Thyroid gland (tissue), 4 donors: ENCODE measurements at regions not wholly inside any gene's neighbourhood (a gene's known extent, or its start where the extent isn't known, plus 50 kb on each side); places are given as distances from the start of the nearest gene placed in this dataset.

Experiments
- POLR2A ChIP-seq, 2 donors: fragments of 450-650 bp; IDR thresholded peaks; one replicate each; pipeline ENCODE4 v1.6.1; 2017; ENCODE audit warnings: antibody characterized with exemption in 2 of 2, mild to moderate bottlenecking in 2 of 2, moderate library complexity in 1 of 2
- TF ChIP-seq, protein P1 (sequence below), 6 experiments: fragments of 200-600 bp in 3 of 6; fragments of 450-650 bp in 3 of 6; sonication (generic) in 3 of 6; IDR thresholded peaks; one replicate each; pipeline ENCODE4 v1.5.1; 2016 to 2019; ENCODE audit warnings: antibody characterized with exemption in 6 of 6, mild to moderate bottlenecking in 2 of 6, inconsistent platforms in 1 of 6, moderate library complexity in 1 of 6

DNA sequence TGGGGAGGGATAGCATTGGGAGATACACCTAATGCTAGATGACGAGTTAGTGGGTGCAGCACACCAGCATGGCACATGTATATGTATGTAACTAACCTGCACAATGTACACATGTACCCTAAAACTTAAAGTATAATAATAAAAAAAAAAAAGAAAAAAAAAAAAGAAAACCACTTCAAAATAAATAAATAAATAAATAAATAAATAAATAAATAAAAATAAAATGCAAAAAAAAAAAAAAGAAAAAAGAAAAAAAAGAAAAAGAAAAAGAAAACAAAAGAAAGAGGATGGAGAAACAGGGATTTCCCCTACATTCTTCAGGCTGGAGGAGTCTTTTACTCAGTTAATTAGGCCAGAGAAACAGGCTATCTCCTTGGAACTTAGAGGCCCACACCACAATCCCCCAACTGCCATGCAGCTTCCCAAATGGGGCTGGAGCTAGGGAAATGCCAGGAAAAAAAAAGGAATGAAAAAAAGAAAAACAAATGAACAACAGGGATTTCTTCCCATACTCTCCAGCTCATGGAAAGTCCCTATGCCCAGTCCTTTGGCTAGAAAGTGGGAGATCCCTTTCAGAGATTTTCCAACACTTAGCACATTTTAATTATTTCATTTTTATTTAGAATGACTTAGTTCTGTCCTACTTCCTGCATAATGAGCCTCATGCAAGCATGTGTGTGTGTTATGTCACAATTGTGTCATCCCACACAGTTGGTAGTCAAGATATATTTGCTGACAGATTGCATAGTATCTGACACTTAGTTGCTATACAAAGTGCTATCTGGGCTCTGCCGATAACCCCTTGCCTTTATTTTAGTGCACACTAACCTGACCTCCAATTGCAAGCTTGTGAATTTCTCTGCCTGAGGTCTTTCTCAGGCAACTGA, 486.4 kb downstream of the PLPP3 start:
- TF ChIP-seq, protein P1, sequence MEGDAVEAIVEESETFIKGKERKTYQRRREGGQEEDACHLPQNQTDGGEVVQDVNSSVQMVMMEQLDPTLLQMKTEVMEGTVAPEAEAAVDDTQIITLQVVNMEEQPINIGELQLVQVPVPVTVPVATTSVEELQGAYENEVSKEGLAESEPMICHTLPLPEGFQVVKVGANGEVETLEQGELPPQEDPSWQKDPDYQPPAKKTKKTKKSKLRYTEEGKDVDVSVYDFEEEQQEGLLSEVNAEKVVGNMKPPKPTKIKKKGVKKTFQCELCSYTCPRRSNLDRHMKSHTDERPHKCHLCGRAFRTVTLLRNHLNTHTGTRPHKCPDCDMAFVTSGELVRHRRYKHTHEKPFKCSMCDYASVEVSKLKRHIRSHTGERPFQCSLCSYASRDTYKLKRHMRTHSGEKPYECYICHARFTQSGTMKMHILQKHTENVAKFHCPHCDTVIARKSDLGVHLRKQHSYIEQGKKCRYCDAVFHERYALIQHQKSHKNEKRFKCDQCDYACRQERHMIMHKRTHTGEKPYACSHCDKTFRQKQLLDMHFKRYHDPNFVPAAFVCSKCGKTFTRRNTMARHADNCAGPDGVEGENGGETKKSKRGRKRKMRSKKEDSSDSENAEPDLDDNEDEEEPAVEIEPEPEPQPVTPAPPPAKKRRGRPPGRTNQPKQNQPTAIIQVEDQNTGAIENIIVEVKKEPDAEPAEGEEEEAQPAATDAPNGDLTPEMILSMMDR (IDR thresholded peaks at IDR 0.05), result no peak
- no peak for TF ChIP-seq POLR2A (IDR thresholded peaks at IDR 0.05)
